GM19324 (cell line): ENCODE measurements at regions not wholly inside any gene's neighbourhood (a gene's known extent, or its start where the extent isn't known, plus 50 kb on each side); places are given as distances from the start of the nearest gene placed in this dataset.

Experiments used
- ATAC-seq: cut with Tn5 transposase; IDR thresholded peaks from one replicate; pipeline ENCODE4 v1.9.1; 2021; ENCODE audit warnings: mild to moderate bottlenecking, moderate library complexity; ENCODE audit not compliant: unreplicated experiment, low FRiP score

GRCh38 chr2:222146488-222146887, 152.3 kb downstream of the PAX3 start:
- no peak for ATAC-seq

- no peak for ATAC-seq
These were observed 156.8 kb downstream of the PAX3 start for GRCh38 chr2:222142027-222142426.

GRCh38 chr2:222136106-222136630, 162.6 kb downstream of the PAX3 start:
- ATAC-seq = no peak

GRCh38 chr2:222134654-222135053, 164.1 kb downstream of the PAX3 start:
- no peak for ATAC-seq

- no peak for ATAC-seq
These were observed 164.9 kb downstream of the PAX3 start for GRCh38 chr2:222133897-222134296.

GRCh38 chr2:222130855-222131254, 167.9 kb downstream of the PAX3 start:
- no peak for ATAC-seq

GRCh38 chr2:222127660-222128059, 171.1 kb downstream of the PAX3 start:
- ATAC-seq = no peak

GRCh38 chr2:222120933-222121332, 177.9 kb downstream of the PAX3 start:
- no peak for ATAC-seq

GRCh38 chr2:222115296-222115695, 183.5 kb downstream of the PAX3 start:
- ATAC-seq = no peak

GRCh38 chr2:222108957-222109585, 189.7 kb downstream of the PAX3 start:
- ATAC-seq = no peak

GRCh38 chr2:222108497-222108896, 190.3 kb downstream of the PAX3 start:
- no peak for ATAC-seq

GRCh38 chr2:222105046-222105445, 193.8 kb downstream of the PAX3 start:
- no peak for ATAC-seq

- no peak for ATAC-seq
These were observed 196.0 kb downstream of the PAX3 start for GRCh38 chr2:222102575-222103349.

- ATAC-seq = no peak
These were observed 197.8 kb downstream of the PAX3 start for GRCh38 chr2:222100704-222101699.

- no peak for ATAC-seq
These were observed 210.2 kb downstream of the PAX3 start for GRCh38 chr2:222088561-222088960.

GRCh38 chr2:222087998-222088397, 210.8 kb downstream of the PAX3 start:
- no peak for ATAC-seq

- no peak for ATAC-seq
These were observed 216.6 kb downstream of the PAX3 start for GRCh38 chr2:222082201-222082600.

- no peak for ATAC-seq
These were observed 218.7 kb downstream of the PAX3 start for GRCh38 chr2:222080141-222080540.

GRCh38 chr2:222076973-222077690, 221.7 kb downstream of the PAX3 start:
- ATAC-seq = no peak

GRCh38 chr2:222074674-222075073, 224.1 kb downstream of the PAX3 start:
- ATAC-seq = no peak
